CD4-positive, alpha-beta T cell treated with Interleukin-21 for 1 hour (primary cell): ENCODE measurements at regions not wholly inside any gene's neighbourhood (a gene's known extent, or its start where the extent isn't known, plus 50 kb on each side); places are given as distances from the start of the nearest gene placed in this dataset.
"Not testable (repeated sequence)": the region's sequence is repeated elsewhere in the genome, so short reads cannot be mapped to it uniquely, and the experiment has no call there.

Experiments used
- DNase-seq: peaks from one replicate; pipeline ENCODE4 v3.0.0-alpha.2; 2020

GRCh38 chr7:54904130-54904529 is 114.7 kb upstream of the EGFR start:
- DNase-seq, result no peak

GRCh38 chr7:54904986-54905385 is 113.8 kb upstream of the EGFR start:
- DNase-seq, result no peak

GRCh38 chr7:54906963-54907362 is 111.9 kb upstream of the EGFR start:
- DNase-seq, result no peak

GRCh38 chr7:54907981-54908380 is 110.8 kb upstream of the EGFR start:
- DNase-seq, result no peak

DNA sequence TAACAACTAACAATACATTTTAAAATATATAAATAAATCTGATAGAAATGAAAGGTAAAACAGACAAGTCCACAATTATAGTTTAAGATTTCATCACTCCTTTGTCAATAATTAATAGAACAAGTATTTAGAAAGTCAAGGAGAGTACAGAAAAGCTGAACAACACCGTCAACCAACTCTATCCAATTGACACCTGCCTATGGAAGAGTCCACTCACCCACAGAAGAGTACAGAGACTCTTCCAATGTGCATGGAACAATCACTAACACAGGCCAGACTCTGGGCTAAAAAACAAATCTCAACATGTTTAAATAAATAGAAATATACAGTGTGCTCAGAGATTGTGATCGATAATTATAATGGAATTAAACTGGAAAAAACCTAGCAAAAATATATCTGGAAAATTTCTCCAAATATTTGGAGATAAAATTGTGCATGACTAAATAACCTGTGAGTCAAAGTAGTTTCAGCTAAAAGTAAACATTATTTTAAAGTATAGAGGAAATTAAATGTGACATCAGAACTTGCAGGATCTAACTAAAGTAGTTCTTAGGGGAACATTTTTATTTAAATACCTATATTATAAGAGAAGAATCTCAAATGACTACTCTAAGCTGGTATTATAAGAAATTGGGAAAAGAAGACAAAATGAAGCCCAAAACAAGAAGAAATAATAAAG is 109.9 kb upstream of the EGFR start:
- DNase-seq, result no peak

DNA sequence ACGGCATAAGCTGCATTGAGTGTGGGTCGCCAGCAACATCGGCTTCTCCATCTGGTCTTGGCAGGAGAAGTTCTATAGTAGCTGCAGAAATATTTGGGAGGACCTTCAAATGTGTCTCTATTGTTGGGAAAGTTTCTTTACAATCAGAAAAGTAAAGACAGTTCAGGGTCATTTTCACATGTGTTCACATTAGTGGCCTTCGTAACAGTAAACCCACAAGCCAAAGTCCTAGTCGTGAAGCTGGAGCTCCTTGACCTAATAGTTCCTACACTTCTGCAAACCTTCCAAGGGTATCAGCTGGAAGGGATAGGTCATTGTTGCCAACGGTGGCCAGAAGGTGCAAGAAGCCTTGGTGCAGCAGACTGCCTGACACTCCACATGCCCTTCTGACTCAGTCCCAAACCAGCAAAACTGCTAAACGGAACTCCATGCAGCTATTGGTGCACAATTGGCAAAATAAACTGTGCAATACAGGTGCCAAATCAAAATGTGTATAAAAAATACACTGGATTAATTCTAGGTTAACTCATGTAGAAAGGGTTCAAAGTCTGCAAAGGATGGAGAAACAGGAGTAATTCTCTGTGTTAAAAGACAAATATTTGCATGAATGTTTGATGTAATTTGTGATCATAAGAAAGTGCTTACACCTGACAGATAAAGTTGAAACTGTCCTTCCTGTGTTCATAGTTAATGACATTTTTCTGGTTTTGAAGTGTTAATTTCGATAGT is 102.8 kb upstream of the EGFR start:
- DNase-seq, result no peak

DNA sequence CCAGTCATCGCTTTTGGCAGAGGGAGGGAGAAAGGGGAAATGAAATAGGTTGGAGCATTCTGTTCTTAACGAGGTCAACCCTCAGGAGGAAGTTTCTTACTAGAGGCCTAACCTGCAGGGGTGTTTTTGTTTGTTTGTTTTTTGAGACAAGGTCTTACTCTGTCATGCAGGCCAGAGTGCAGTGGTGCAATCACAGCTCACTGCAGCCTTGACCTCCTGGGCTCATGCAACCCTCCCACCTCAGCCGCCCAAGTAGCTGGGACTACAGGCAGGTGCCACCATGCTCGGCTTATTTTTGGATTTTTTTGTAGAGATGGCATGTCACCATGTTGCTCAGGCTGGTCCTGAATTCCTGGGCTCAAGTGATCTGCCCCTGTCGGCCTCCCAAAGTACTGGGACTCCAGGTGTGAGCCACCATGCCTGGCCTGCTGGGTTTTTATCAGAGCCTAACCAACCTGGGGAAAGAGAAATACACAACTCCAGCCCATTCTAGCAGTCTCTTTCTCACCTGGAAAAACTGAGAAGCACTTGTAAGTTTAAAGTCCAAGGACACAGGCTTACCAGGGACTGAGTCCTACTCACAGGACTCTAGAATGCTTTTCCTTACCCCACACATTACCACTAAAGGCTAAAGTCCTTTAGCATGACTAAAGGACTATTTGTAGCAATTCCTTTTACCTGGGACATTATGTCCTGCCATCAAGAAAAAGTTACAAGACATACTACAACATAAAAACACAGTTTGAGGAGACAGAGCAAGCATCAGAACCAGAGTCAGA is 101.0 kb upstream of the EGFR start:
- DNase-seq, result no peak

DNA sequence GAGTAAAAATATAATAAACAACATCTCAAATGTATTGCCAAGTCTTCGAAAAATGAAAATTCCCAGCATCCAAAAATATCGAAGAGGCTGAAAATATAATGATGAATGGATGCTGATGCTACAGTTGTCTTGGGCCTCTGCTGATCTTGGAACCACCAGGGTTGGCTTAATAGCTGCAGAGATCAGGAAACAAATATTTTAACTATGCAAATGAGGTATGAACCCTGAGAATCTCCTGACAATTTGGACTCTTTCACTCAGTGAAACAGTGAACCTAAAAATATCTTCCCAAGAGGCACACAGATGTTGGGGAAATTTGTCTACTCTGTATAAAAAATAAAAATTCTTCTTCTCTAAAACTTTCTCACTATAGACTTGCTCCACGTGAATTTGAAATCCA is 97.7 kb upstream of the EGFR start:
- DNase-seq, result no peak

DNA sequence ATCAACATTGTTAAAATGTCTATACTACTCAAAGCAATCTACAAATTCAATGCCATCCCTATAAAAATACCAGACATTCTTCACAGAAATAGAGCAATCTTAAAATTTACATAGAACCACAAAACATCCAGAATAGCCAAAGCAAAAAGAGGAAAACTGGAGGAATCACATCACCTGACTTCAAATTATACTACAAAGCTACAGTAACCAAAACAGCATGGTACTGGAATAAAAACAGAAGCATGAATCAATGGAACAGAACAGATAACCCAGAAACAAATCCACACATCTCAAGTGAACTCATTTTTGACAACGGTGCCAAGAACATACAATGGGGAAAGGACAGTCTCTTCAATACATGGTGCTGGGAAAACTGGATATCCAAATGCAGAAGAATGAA is 87.3 kb upstream of the EGFR start:
- no peak for DNase-seq

DNA sequence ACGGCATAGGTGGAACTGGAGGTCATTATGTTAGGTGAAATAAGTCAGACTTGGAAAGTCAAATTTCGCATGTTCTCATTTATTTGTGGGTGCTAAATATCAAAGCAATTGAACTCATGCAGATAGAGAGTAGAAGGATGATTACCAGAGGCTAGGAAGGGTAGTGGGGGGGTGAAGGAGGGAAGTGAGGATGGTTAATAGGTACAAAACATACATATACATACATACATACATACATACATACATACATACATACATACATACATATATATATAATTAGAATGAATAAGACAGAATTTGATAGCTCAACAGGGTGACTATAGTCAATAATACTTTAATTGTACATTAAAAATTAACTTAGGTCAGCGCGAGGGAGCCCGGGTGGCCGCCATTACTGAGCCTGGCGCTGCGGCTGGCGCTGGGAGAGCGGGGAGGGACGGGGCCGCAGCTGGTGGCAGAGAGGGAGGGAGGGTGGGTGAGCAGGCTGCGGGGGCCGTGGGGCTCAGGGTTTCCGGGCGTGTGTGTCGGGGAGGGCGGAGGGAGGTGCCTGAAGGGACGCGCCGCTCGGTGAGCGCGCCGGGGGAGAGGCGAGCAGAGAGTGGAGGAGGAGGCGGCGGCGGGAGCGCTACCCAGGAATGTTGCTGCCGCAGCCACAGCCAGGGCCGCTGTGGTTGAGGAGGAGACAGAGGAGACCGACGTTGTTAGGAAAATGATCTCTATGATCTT is 85.8 kb upstream of the EGFR start:
- DNase-seq, result no peak

GRCh38 chr7:54933643-54934042 is 85.2 kb upstream of the EGFR start:
- no peak for DNase-seq

- no peak for DNase-seq
Measured at GRCh38 chr7:54940748-54941147, 78.1 kb upstream of the EGFR start.

GRCh38 chr7:54944179-54944578 is 74.6 kb upstream of the EGFR start:
- no peak for DNase-seq

DNA sequence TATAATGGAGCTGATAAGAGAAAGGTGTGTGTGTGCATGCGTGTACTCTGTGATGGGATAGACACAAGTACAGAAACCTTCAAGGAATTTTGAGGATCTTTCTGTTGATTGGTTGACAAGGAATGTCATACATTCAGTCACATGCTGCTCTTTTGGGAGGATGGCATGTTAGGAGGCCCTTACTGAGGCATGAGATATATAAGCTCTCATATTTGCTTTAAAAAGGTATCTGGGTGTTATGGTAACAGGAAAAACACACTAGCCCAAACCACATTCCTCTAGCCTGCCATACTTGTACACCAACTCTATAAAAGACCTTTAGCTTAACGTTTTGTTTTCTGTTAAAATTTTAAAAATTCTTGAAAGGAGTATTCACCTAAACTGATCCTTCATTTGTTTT is 72.5 kb upstream of the EGFR start:
- DNase-seq, result no peak

GRCh38 chr7:54946764-54947163 is 72.1 kb upstream of the EGFR start:
- no peak for DNase-seq

DNA sequence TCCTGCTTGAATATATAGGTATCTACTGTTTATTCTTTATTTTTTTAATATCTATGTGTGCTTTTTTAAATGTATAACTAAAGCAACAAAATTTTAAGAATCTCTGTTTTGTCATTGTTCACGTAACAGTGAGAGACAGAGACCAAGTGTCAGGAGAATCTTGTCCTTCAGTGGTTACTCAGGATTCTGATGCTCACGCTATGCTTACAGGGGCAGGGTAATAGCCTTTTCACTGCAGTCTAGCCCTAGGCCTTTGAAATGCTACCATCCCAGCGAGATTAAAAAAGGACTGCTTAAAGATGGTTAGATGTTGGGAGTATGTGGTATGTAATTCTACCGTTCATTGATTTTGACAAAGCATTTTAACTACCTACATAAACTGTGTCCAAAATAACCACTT is 71.6 kb upstream of the EGFR start:
- DNase-seq, result no peak

DNA sequence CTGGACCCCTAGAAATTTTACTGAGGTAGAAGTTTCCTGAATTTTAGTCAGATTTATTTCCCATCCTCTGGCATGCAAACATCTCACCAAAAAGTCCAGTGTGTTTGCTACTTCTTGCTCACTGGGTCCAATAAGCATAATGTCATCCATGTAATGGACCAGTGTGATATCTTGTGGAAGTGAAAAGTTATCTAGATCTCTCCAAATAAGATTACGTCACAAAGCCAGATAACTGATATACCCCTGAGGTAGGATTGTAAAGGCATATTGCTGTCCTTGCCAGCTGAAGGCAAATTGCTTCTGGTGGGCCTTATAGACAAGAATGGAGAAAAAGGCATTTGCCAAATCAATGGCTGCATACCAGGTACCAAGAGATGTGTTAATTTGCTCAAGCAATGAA is 69.3 kb upstream of the EGFR start:
- not testable (repeated sequence) for DNase-seq

- no peak for DNase-seq
Measured at GRCh38 chr7:54955296-54955695, 63.5 kb upstream of the EGFR start.

DNA sequence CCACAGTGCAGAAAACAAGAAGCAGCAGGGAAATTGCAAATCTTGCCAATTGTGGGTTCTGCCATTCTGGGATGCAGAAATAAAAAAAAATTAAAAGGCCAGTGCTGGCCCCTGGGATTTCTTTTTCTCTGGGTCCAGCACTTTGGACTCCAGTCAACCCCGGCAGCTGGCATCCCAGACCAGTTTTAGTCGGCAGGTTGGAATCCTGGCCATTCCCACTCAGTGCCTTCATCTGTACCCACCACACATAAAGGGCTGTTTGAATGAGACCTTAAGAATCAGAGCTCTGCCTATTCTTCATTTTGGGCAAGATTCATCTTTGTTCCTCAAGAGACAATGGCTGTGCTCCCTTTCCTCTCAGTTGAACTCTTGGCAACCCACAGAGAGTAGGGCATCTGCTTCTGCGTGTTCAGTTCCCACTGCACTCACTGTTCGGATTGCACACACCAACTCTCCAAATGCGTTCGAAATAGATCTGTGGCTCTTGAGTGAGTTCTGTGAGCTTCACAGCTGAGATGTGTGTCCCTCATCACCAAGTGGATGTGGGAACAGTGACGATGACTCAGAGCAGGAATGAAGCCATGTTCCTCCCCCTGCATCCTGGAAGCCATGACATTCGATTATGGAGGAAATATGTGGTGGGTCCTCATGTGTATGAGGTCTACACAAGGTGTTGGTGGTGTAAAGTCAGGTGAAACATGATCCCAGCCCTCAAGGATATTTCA is 63.0 kb upstream of the EGFR start:
- DNase-seq, result no peak

DNA sequence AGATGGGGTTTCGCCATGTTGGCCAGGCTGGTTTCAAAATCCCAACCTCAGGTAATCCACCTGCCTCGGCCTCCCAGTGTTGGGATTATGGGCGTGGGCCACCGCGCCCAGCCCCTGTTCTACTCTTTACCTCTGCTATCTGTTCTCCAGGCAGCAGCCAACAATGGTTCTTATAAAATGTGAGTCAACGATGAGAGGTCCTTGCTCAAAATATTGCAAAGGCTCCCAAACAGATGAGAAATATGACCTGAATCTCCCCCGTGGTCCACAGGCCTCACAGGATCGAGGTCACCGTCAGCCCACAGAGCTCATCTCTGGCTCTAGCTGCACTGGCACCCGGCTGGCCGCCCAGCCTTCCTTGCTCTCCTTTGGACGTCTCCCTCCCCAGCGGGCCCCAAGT is 62.0 kb upstream of the EGFR start:
- no peak for DNase-seq

- no peak for DNase-seq
Measured at GRCh38 chr7:54960517-54960916, 58.3 kb upstream of the EGFR start.

GRCh38 chr7:54961391-54961790 is 57.4 kb upstream of the EGFR start:
- no peak for DNase-seq

DNA sequence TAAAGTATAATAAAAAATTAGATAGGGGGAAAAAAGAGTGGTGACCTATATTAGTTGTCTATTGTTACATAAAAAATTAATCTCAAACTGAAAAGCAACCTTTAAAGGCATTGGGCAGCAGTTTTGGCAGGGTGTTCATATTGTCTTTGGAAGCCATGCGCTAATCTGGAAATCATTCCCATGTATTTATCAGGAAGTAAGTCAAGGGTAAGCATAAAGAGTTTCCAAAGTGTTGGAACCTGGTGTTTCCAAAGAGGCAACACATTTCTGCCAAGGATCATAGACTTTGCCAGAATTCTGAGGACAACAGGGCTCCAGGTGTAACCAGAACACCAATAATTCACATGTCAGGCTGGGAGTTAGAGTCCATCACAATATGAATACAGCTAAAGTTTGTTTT is 55.7 kb upstream of the EGFR start:
- no peak for DNase-seq
